ENCODE measurements at regions not wholly inside any gene's neighbourhood (a gene's known extent, or its start where the extent isn't known, plus 50 kb on each side); places are given as distances from the start of the nearest gene placed in this dataset.

GRCh38 chr3:115450036-115450435 lies 173.3 kb upstream of the GAP43 start:
- no peak for DNase-seq

GRCh38 chr3:115464036-115464435 lies 159.3 kb upstream of the GAP43 start:
- no peak for DNase-seq

- DNase-seq = no peak
Measured at GRCh38 chr3:115469649-115470048, 153.7 kb upstream of the GAP43 start.

- no peak for DNase-seq
Measured at GRCh38 chr3:115470254-115470653, 153.1 kb upstream of the GAP43 start.

- no peak for DNase-seq
Measured at GRCh38 chr3:115475178-115476041, 147.9 kb upstream of the GAP43 start.

- DNase-seq = no peak
Measured at GRCh38 chr3:115476472-115476871, 146.8 kb upstream of the GAP43 start.

GRCh38 chr3:115478359-115478758 lies 145.0 kb upstream of the GAP43 start:
- no peak for DNase-seq

- no peak for DNase-seq
Measured at GRCh38 chr3:115486880-115487279, 136.4 kb upstream of the GAP43 start.

- no peak for DNase-seq
Measured at GRCh38 chr3:115487968-115488367, 135.3 kb upstream of the GAP43 start.

GRCh38 chr3:115488409-115488808 lies 134.9 kb upstream of the GAP43 start:
- no peak for DNase-seq

- no peak for DNase-seq
Measured at GRCh38 chr3:115494826-115495225, 128.5 kb upstream of the GAP43 start.

- DNase-seq = no peak
Measured at GRCh38 chr3:115498421-115498820, 124.9 kb upstream of the GAP43 start.

- no peak for DNase-seq
Measured at GRCh38 chr3:115498898-115499297, 124.4 kb upstream of the GAP43 start.

- no peak for DNase-seq
Measured at GRCh38 chr3:115499666-115500065, 123.6 kb upstream of the GAP43 start.

- DNase-seq = no peak
Measured at GRCh38 chr3:115500795-115501194, 122.5 kb upstream of the GAP43 start.

- peak in 1 of 51 donors; percentile 1 for DNase-seq
Measured at GRCh38 chr3:115502128-115502527, 121.2 kb upstream of the GAP43 start.

GRCh38 chr3:115503394-115503793 lies 119.9 kb upstream of the GAP43 start:
- no peak for DNase-seq

- DNase-seq = no peak
Measured at GRCh38 chr3:115508562-115508961, 114.7 kb upstream of the GAP43 start.

GRCh38 chr3:115512565-115513415 lies 110.5 kb upstream of the GAP43 start:
- peak in 26 of 51 donors; percentile 2 to 66 (median 24) for DNase-seq

- peak in 1 of 51 donors; percentile 24 for DNase-seq
Measured at GRCh38 chr3:115513416-115513800, 109.9 kb upstream of the GAP43 start.

- DNase-seq = no peak
Measured at GRCh38 chr3:115517457-115518050, 105.8 kb upstream of the GAP43 start.
